Activated naive CD4-positive, alpha-beta T cell treated with Interleukin-2 at 50 U/mL for 16 hours (primary cell): ENCODE measurements at regions not wholly inside any gene's neighbourhood (a gene's known extent, or its start where the extent isn't known, plus 50 kb on each side); places are given as distances from the start of the nearest gene placed in this dataset.

Experiments used
- DNase-seq: peaks from one replicate; pipeline ENCODE4 v3.0.0-alpha.2; 2020

- DNase-seq = no peak
Observed at GRCh38 chr2:22692746-22693145, 692.2 kb upstream of the KLHL29 start.

- no peak for DNase-seq
Observed at GRCh38 chr2:22694300-22694699, 690.7 kb upstream of the KLHL29 start.

- no peak for DNase-seq
Observed at GRCh38 chr2:22694856-22695255, 690.1 kb upstream of the KLHL29 start.

- no peak for DNase-seq
Observed at GRCh38 chr2:22697054-22697788, 687.8 kb upstream of the KLHL29 start.

- DNase-seq = no peak
Observed at GRCh38 chr2:22701561-22702160, 683.3 kb upstream of the KLHL29 start.

- no peak for DNase-seq
Observed at GRCh38 chr2:22703286-22703920, 681.6 kb upstream of the KLHL29 start.

GRCh38 chr2:22719396-22719795, 665.6 kb upstream of the KLHL29 start:
- DNase-seq = no peak

GRCh38 chr2:22729466-22729865, 655.5 kb upstream of the KLHL29 start:
- DNase-seq = no peak

GRCh38 chr2:22734373-22735045, 650.5 kb upstream of the KLHL29 start:
- DNase-seq = no peak

GRCh38 chr2:22737144-22737543, 647.8 kb upstream of the KLHL29 start:
- DNase-seq = no peak

- no peak for DNase-seq
Observed at GRCh38 chr2:22741216-22741615, 643.8 kb upstream of the KLHL29 start.

GRCh38 chr2:22748909-22749308, 636.1 kb upstream of the KLHL29 start:
- DNase-seq = no peak

GRCh38 chr2:22753476-22753875, 631.5 kb upstream of the KLHL29 start:
- DNase-seq = no peak

- no peak for DNase-seq
Observed at GRCh38 chr2:22756276-22757043, 628.5 kb upstream of the KLHL29 start.

- no peak for DNase-seq
Observed at GRCh38 chr2:22769497-22769896, 615.5 kb upstream of the KLHL29 start.

- DNase-seq = no peak
Observed at GRCh38 chr2:22784566-22784965, 600.4 kb upstream of the KLHL29 start.

GRCh38 chr2:22786817-22787216, 598.2 kb upstream of the KLHL29 start:
- DNase-seq = no peak

- no peak for DNase-seq
Observed at GRCh38 chr2:22787745-22788144, 597.2 kb upstream of the KLHL29 start.

GRCh38 chr2:22788749-22789327, 596.1 kb upstream of the KLHL29 start:
- no peak for DNase-seq

GRCh38 chr2:22795287-22795866, 589.6 kb upstream of the KLHL29 start:
- no peak for DNase-seq

- no peak for DNase-seq
Observed at GRCh38 chr2:22798386-22798785, 586.6 kb upstream of the KLHL29 start.

- DNase-seq = no peak
Observed at GRCh38 chr2:22800412-22800811, 584.6 kb upstream of the KLHL29 start.
